CD4-positive, alpha-beta memory T cell (primary cell): ENCODE measurements at regions not wholly inside any gene's neighbourhood (a gene's known extent, or its start where the extent isn't known, plus 50 kb on each side); places are given as distances from the start of the nearest gene placed in this dataset.
A peak's percentile ranks its signal among the peaks of the same experiment; 100 is the strongest.

Source experiments
- CTCF ChIA-PET: fragments of 350-600 bp; sonication (Branson Sonifier 250); formaldehyde crosslinking; loops from one replicate; lab custom pipeline; 2021; ENCODE audit warnings: inconsistent platforms; ENCODE audit not compliant: partially characterized antibody; lab: Charles Lee
- POLR2A ChIA-PET: fragments of 350-600 bp; sonication (Branson Sonifier 250); formaldehyde crosslinking; loops from one replicate; lab custom pipeline; 2021; ENCODE audit not compliant: partially characterized antibody; lab: Charles Lee
- DNase-seq, 5 donors: peaks; one replicate each; pipeline versions ENCODE4 v3.0.0 to v3.0.0-alpha.2; 2020 to 2022; ENCODE audit warnings: mixed read lengths in 1 of 5
- H3K27ac ChIP-seq: one replicate; pipeline ENCODE4 v1.7.0; 2013; ENCODE audit warnings: low read depth, low read length
- H3K27me3 ChIP-seq: 2 replicates; pipeline ENCODE4 v1.7.0; 2013; ENCODE audit warnings: mild to moderate bottlenecking, low read length, moderate library complexity; ENCODE audit not compliant: insufficient read depth
- H3K36me3 ChIP-seq: 2 replicates; pipeline ENCODE4 v1.7.0; 2013; ENCODE audit warnings: mild to moderate bottlenecking, low read length, moderate library complexity; ENCODE audit not compliant: insufficient read depth
- H3K4me1 ChIP-seq: 2 replicates; pipeline ENCODE4 v1.7.0; 2013; ENCODE audit warnings: mild to moderate bottlenecking, low read length, moderate library complexity; ENCODE audit not compliant: insufficient read depth
- H3K4me3 ChIP-seq, 2 donors: one replicate each; pipeline ENCODE4 v1.7.0; 2013; ENCODE audit warnings: low read length in 2 of 2, mild to moderate bottlenecking in 1 of 2
- H3K9me3 ChIP-seq, 2 donors: one replicate each; pipeline ENCODE4 v1.7.0; 2013; ENCODE audit warnings: low read length in 2 of 2, control low read depth in 1 of 2; ENCODE audit not compliant: control insufficient read depth in 1 of 2
- H3K27ac Mint-ChIP-seq, 7 donors: one replicate each; pipeline ENCODE4 v1.8.0; 2020 to 2021; ENCODE audit warnings: mixed read lengths in 7 of 7, mild to moderate bottlenecking in 6 of 7, inconsistent platforms in 3 of 7, moderate library complexity in 3 of 7
- H3K27me3 Mint-ChIP-seq, 2 donors: one replicate each; pipeline ENCODE4 v1.8.0; 2020 to 2021; ENCODE audit warnings: mixed read lengths in 2 of 2
- H3K36me3 Mint-ChIP-seq, 2 donors: one replicate each; pipeline ENCODE4 v1.8.0; 2020 to 2021; ENCODE audit warnings: mixed read lengths in 2 of 2, inconsistent platforms in 1 of 2, mild to moderate bottlenecking in 1 of 2
- H3K4me1 Mint-ChIP-seq, 4 donors: one replicate each; pipeline ENCODE4 v1.8.0; 2020 to 2021; ENCODE audit warnings: mixed read lengths in 4 of 4, mild to moderate bottlenecking in 1 of 4
- H3K4me3 Mint-ChIP-seq, 8 donors: one replicate each; pipeline ENCODE4 v1.8.0; 2020 to 2021; ENCODE audit warnings: mixed read lengths in 8 of 8, mild to moderate bottlenecking in 7 of 8, moderate library complexity in 6 of 8, inconsistent platforms in 3 of 8
- H3K9me3 Mint-ChIP-seq, 8 donors: one replicate each; pipeline ENCODE4 v1.8.0; 2020 to 2021; ENCODE audit warnings: mixed read lengths in 8 of 8, mild to moderate bottlenecking in 5 of 8, inconsistent platforms in 3 of 8, moderate library complexity in 1 of 8
- intact Hi-C: fragments of 100-400 bp; cut with micrococcal nuclease; formaldehyde crosslinking; loops from one replicate; pipeline ENCODE4 v1.15.1; 2023

GRCh38 chr5:36441280-36441679, 139.6 kb upstream of the RANBP3L start:
- POLR2A ChIA-PET: no interaction called here
- Mint-ChIP-seq H3K27me3 (peaks cover 7 to 12% of the 10 kb centered on the region in 2 donors), H3K9me3 (no peaks in the 10 kb centered on the region), H3K27ac (no peak overlapping the region), H3K36me3 (no peaks in the 10 kb centered on the region), H3K4me3 (no peak overlapping the region), H3K4me1 (no peaks in the 10 kb centered on the region)
- Histone ChIP-seq H3K27me3 (no peaks in the 10 kb centered on the region), H3K4me1 (no peaks in the 10 kb centered on the region), H3K27ac (no peak overlapping the region), H3K4me3 (no peak overlapping the region), H3K9me3 (no peaks in the 10 kb centered on the region), H3K36me3 (no peaks in the 10 kb centered on the region)
- intact Hi-C loops: no loop called here
- DNase-seq: no peak
- CTCF ChIA-PET: no interaction called here

- peaks cover 7 to 8% of the 10 kb centered on the region in 2 donors for H3K27me3 Mint-ChIP-seq
- no peaks in the 10 kb centered on the region for H3K4me1 Mint-ChIP-seq
- ChIA-PET POLR2A (no interaction called here), CTCF (no interaction called here)
- H3K36me3 Mint-ChIP-seq: no peaks in the 10 kb centered on the region
- no peak overlapping the region for H3K4me3 Mint-ChIP-seq
- no peaks in the 10 kb centered on the region for H3K36me3 ChIP-seq
- no peak overlapping the region for H3K27ac ChIP-seq
- H3K4me3 ChIP-seq: no peak overlapping the region
- H3K9me3 ChIP-seq: no peaks in the 10 kb centered on the region
- intact Hi-C loops: no loop called here
- H3K9me3 Mint-ChIP-seq: no peaks in the 10 kb centered on the region
- no peak for DNase-seq
- no peaks in the 10 kb centered on the region for H3K27me3 ChIP-seq
- H3K27ac Mint-ChIP-seq: peak overlapping the region in 1 of 7 donors; percentile 8
- H3K4me1 ChIP-seq: no peaks in the 10 kb centered on the region
Measured at GRCh38 chr5:36442352-36442751, 140.7 kb upstream of the RANBP3L start.

GRCh38 chr5:36442796-36443195, 141.1 kb upstream of the RANBP3L start:
- Histone ChIP-seq H3K36me3 (no peaks in the 10 kb centered on the region), H3K4me1 (no peaks in the 10 kb centered on the region), H3K4me3 (no peak overlapping the region), H3K27ac (no peak overlapping the region), H3K27me3 (no peaks in the 10 kb centered on the region), H3K9me3 (no peaks in the 10 kb centered on the region)
- POLR2A ChIA-PET: no interaction called here
- CTCF ChIA-PET: interaction anchor here (0.7 kb wide), 1 partner anchor 61 kb away, joined by 3 read pairs; no protein-coding TSS in a partner anchor
- Mint-ChIP-seq H3K4me1 (no peaks in the 10 kb centered on the region), H3K4me3 (no peak overlapping the region), H3K27me3 (peaks cover 7 to 8% of the 10 kb centered on the region in 2 donors), H3K9me3 (no peaks in the 10 kb centered on the region), H3K27ac (peak overlapping the region in 1 of 7 donors; percentile 8), H3K36me3 (no peaks in the 10 kb centered on the region)
- DNase-seq: no peak
- intact Hi-C loops: no loop called here

- Mint-ChIP-seq H3K27me3 (peaks cover 2 to 5% of the 10 kb centered on the region in 2 donors), H3K9me3 (no peaks in the 10 kb centered on the region), H3K4me3 (no peak overlapping the region), H3K4me1 (no peaks in the 10 kb centered on the region), H3K36me3 (no peaks in the 10 kb centered on the region), H3K27ac (no peak overlapping the region)
- intact Hi-C loops: no loop called here
- CTCF ChIA-PET: no interaction called here
- Histone ChIP-seq H3K9me3 (no peaks in the 10 kb centered on the region), H3K4me3 (no peak overlapping the region), H3K27me3 (no peaks in the 10 kb centered on the region), H3K4me1 (no peaks in the 10 kb centered on the region), H3K36me3 (no peaks in the 10 kb centered on the region), H3K27ac (no peak overlapping the region)
- DNase-seq: no peak
- POLR2A ChIA-PET: no interaction called here
Measured at GRCh38 chr5:36443941-36444340, 142.2 kb upstream of the RANBP3L start.

GRCh38 chr5:36444582-36445418, 143.1 kb upstream of the RANBP3L start:
- Mint-ChIP-seq H3K4me3 (no peak overlapping the region), H3K36me3 (no peaks in the 10 kb centered on the region), H3K4me1 (no peaks in the 10 kb centered on the region), H3K9me3 (no peaks in the 10 kb centered on the region), H3K27me3 (peaks cover 2 to 5% of the 10 kb centered on the region in 2 donors), H3K27ac (no peak overlapping the region)
- ChIA-PET CTCF (no interaction called here), POLR2A (no interaction called here)
- no peak overlapping the region for H3K4me3 ChIP-seq
- H3K27me3 ChIP-seq: no peaks in the 10 kb centered on the region
- intact Hi-C loops: no loop called here
- H3K27ac ChIP-seq: no peak overlapping the region
- no peaks in the 10 kb centered on the region for H3K9me3 ChIP-seq
- no peak for DNase-seq
- H3K36me3 ChIP-seq: no peaks in the 10 kb centered on the region
- no peaks in the 10 kb centered on the region for H3K4me1 ChIP-seq

- H3K9me3 Mint-ChIP-seq: no peaks in the 10 kb centered on the region
- Histone ChIP-seq H3K9me3 (no peaks in the 10 kb centered on the region), H3K4me3 (no peak overlapping the region), H3K36me3 (no peaks in the 10 kb centered on the region), H3K27ac (no peak overlapping the region), H3K27me3 (no peaks in the 10 kb centered on the region), H3K4me1 (no peaks in the 10 kb centered on the region)
- POLR2A ChIA-PET: no interaction called here
- DNase-seq: no peak
- no peaks in the 10 kb centered on the region for H3K4me1 Mint-ChIP-seq
- H3K27me3 Mint-ChIP-seq: peaks cover 2 to 4% of the 10 kb centered on the region in 2 donors
- no peak overlapping the region for H3K27ac Mint-ChIP-seq
- H3K36me3 Mint-ChIP-seq: no peaks in the 10 kb centered on the region
- CTCF ChIA-PET: no interaction called here
- no peak overlapping the region for H3K4me3 Mint-ChIP-seq
- intact Hi-C loops: no loop called here
Measured at GRCh38 chr5:36447776-36448175, 146.1 kb upstream of the RANBP3L start.

GRCh38 chr5:36450229-36451014, 148.7 kb upstream of the RANBP3L start:
- Histone ChIP-seq H3K36me3 (no peaks in the 10 kb centered on the region), H3K4me3 (no peak overlapping the region), H3K9me3 (no peaks in the 10 kb centered on the region), H3K27me3 (no peaks in the 10 kb centered on the region), H3K27ac (no peak overlapping the region), H3K4me1 (no peaks in the 10 kb centered on the region)
- ChIA-PET POLR2A (no interaction called here), CTCF (no interaction called here)
- no peaks in the 10 kb centered on the region for H3K36me3 Mint-ChIP-seq
- H3K4me1 Mint-ChIP-seq: no peaks in the 10 kb centered on the region
- peaks cover 0 to 2% of the 10 kb centered on the region in 2 donors for H3K27me3 Mint-ChIP-seq
- no peaks in the 10 kb centered on the region for H3K9me3 Mint-ChIP-seq
- no peak overlapping the region for H3K27ac Mint-ChIP-seq
- intact Hi-C loops: no loop called here
- no peak overlapping the region for H3K4me3 Mint-ChIP-seq
- no peak for DNase-seq
